ENCODE measurements at regions not wholly inside any gene's neighbourhood (a gene's known extent, or its start where the extent isn't known, plus 50 kb on each side); places are given as distances from the start of the nearest gene placed in this dataset.

GRCh38 chr16:9270424-9270823, 179.0 kb downstream of the HAPSTR1 start:
- H3F3A ChIP-seq (ENCODE audit: insufficient read depth, low read length) = no peaks in the 10 kb centered on the region
- no peaks in the 10 kb centered on the region for H3K4me1 ChIP-seq (ENCODE audit: low read length)
- no peaks in the 10 kb centered on the region for H3K9me2 ChIP-seq (replicated peaks; ENCODE audit: insufficient read depth, low read length)
- no peak for DNase-seq
- H4K20me1 ChIP-seq (ENCODE audit: insufficient read depth, low read length) = no peaks in the 10 kb centered on the region
- H3K9me3 ChIP-seq (replicated peaks; ENCODE audit: insufficient read depth, low read length) = no peaks in the 10 kb centered on the region
- H3K79me2 ChIP-seq (ENCODE audit: low read length) = no peaks in the 10 kb centered on the region
- no peak overlapping the region for H3K4me2 ChIP-seq (ENCODE audit: low read depth, low read length)
- H3K27me3 ChIP-seq (replicated peaks; ENCODE audit: insufficient read depth, low read length) = no peaks in the 10 kb centered on the region
- TF ChIP-seq EZH2 (optimal IDR thresholded peaks at IDR 0.05; ENCODE audit: low read depth, low read length) = no peak
- TF ChIP-seq EZH2phosphoT487 (IDR thresholded peaks at IDR 0.05; ENCODE audit: low read length) = no peak
- TF ChIP-seq, protein P1, sequence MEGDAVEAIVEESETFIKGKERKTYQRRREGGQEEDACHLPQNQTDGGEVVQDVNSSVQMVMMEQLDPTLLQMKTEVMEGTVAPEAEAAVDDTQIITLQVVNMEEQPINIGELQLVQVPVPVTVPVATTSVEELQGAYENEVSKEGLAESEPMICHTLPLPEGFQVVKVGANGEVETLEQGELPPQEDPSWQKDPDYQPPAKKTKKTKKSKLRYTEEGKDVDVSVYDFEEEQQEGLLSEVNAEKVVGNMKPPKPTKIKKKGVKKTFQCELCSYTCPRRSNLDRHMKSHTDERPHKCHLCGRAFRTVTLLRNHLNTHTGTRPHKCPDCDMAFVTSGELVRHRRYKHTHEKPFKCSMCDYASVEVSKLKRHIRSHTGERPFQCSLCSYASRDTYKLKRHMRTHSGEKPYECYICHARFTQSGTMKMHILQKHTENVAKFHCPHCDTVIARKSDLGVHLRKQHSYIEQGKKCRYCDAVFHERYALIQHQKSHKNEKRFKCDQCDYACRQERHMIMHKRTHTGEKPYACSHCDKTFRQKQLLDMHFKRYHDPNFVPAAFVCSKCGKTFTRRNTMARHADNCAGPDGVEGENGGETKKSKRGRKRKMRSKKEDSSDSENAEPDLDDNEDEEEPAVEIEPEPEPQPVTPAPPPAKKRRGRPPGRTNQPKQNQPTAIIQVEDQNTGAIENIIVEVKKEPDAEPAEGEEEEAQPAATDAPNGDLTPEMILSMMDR (IDR thresholded peaks at IDR 0.05; ENCODE audit: low read length) = no peak
- no peaks in the 10 kb centered on the region for H3K36me3 ChIP-seq (replicated peaks; ENCODE audit: insufficient read depth, low read length)
- no peak overlapping the region for H3K9ac ChIP-seq (ENCODE audit: low read length)
- H3K4me3 ChIP-seq (ENCODE audit: low read length) = no peak overlapping the region
- no peak overlapping the region for H2AFZ ChIP-seq (ENCODE audit: low read length)
- H3K27ac ChIP-seq (ENCODE audit: low read length) = no peak overlapping the region

GRCh38 chr16:9270941-9271340, 179.5 kb downstream of the HAPSTR1 start:
- TF ChIP-seq EZH2phosphoT487 (IDR thresholded peaks at IDR 0.05; ENCODE audit: low read length) = no peak
- TF ChIP-seq EZH2 (optimal IDR thresholded peaks at IDR 0.05; ENCODE audit: low read depth, low read length) = no peak
- TF ChIP-seq, protein P1 (IDR thresholded peaks at IDR 0.05; ENCODE audit: low read length) = no peak
- DNase-seq = no peak
- H3K27me3 ChIP-seq (replicated peaks; ENCODE audit: insufficient read depth, low read length) = no peaks in the 10 kb centered on the region
- no peak overlapping the region for H3K9ac ChIP-seq (ENCODE audit: low read length)
- no peaks in the 10 kb centered on the region for H3F3A ChIP-seq (ENCODE audit: insufficient read depth, low read length)
- H3K79me2 ChIP-seq (ENCODE audit: low read length) = no peaks in the 10 kb centered on the region
- H3K9me2 ChIP-seq (replicated peaks; ENCODE audit: insufficient read depth, low read length) = no peaks in the 10 kb centered on the region
- no peak overlapping the region for H3K27ac ChIP-seq (ENCODE audit: low read length)
- no peak overlapping the region for H3K4me3 ChIP-seq (ENCODE audit: low read length)
- H3K4me2 ChIP-seq (ENCODE audit: low read depth, low read length) = no peak overlapping the region
- no peaks in the 10 kb centered on the region for H3K4me1 ChIP-seq (ENCODE audit: low read length)
- no peak overlapping the region for H2AFZ ChIP-seq (ENCODE audit: low read length)
- no peaks in the 10 kb centered on the region for H3K9me3 ChIP-seq (replicated peaks; ENCODE audit: insufficient read depth, low read length)
- no peaks in the 10 kb centered on the region for H3K36me3 ChIP-seq (replicated peaks; ENCODE audit: insufficient read depth, low read length)
- no peaks in the 10 kb centered on the region for H4K20me1 ChIP-seq (ENCODE audit: insufficient read depth, low read length)

- Histone ChIP-seq H3K9me3 (replicated peaks; ENCODE audit: insufficient read depth, low read length) (no peaks in the 10 kb centered on the region), H3K36me3 (replicated peaks; ENCODE audit: insufficient read depth, low read length) (no peaks in the 10 kb centered on the region)
These were observed 180.4 kb downstream of the HAPSTR1 start for GRCh38 chr16:9271841-9272240.

More at GRCh38 chr16:9271841-9272240, 180.4 kb downstream of the HAPSTR1 start:
- Histone ChIP-seq H3F3A (ENCODE audit: insufficient read depth, low read length) (no peaks in the 10 kb centered on the region), H3K4me1 (ENCODE audit: low read length) (no peaks in the 10 kb centered on the region), H3K9ac (ENCODE audit: low read length) (no peak overlapping the region), H3K27ac (ENCODE audit: low read length) (no peak overlapping the region), H3K9me2 (replicated peaks; ENCODE audit: insufficient read depth, low read length) (no peaks in the 10 kb centered on the region), H3K79me2 (ENCODE audit: low read length) (no peaks in the 10 kb centered on the region), H4K20me1 (ENCODE audit: insufficient read depth, low read length) (no peaks in the 10 kb centered on the region), H3K4me3 (ENCODE audit: low read length) (no peak overlapping the region), H3K27me3 (replicated peaks; ENCODE audit: insufficient read depth, low read length) (no peaks in the 10 kb centered on the region), H2AFZ (ENCODE audit: low read length) (no peak overlapping the region), H3K4me2 (ENCODE audit: low read depth, low read length) (no peak overlapping the region)
- no peak for DNase-seq
- TF ChIP-seq, protein P1 (IDR thresholded peaks at IDR 0.05; ENCODE audit: low read length) = no peak
- no peak for TF ChIP-seq EZH2phosphoT487 (IDR thresholded peaks at IDR 0.05; ENCODE audit: low read length)
- no peak for TF ChIP-seq EZH2 (optimal IDR thresholded peaks at IDR 0.05; ENCODE audit: low read depth, low read length)
